ENCODE measurements at regions not wholly inside any gene's neighbourhood (a gene's known extent, or its start where the extent isn't known, plus 50 kb on each side); places are given as distances from the start of the nearest gene placed in this dataset.

GRCh38 chr16:63372283-63372682 lies 1336.0 kb upstream of the CDH8 start:
- H3K9me3 ChIP-seq (replicated peaks; ENCODE audit: low read length), result no peaks in the 10 kb centered on the region
- no peaks in the 10 kb centered on the region for H3K36me3 ChIP-seq (ENCODE audit: insufficient read depth, low read length)
- H3K27me3 ChIP-seq (ENCODE audit: control insufficient read depth, insufficient read depth, low read length), result no peaks in the 10 kb centered on the region
- no peak overlapping the region for H3K4me3 ChIP-seq (ENCODE audit: low read length)
- H3K4me1 ChIP-seq (ENCODE audit: control insufficient read depth, insufficient read depth, low read length), result no peaks in the 10 kb centered on the region
- no peak overlapping the region for H3K4me2 ChIP-seq (ENCODE audit: low read length)
- no peak overlapping the region for H3K9ac ChIP-seq (ENCODE audit: low read depth, low read length)

DNA sequence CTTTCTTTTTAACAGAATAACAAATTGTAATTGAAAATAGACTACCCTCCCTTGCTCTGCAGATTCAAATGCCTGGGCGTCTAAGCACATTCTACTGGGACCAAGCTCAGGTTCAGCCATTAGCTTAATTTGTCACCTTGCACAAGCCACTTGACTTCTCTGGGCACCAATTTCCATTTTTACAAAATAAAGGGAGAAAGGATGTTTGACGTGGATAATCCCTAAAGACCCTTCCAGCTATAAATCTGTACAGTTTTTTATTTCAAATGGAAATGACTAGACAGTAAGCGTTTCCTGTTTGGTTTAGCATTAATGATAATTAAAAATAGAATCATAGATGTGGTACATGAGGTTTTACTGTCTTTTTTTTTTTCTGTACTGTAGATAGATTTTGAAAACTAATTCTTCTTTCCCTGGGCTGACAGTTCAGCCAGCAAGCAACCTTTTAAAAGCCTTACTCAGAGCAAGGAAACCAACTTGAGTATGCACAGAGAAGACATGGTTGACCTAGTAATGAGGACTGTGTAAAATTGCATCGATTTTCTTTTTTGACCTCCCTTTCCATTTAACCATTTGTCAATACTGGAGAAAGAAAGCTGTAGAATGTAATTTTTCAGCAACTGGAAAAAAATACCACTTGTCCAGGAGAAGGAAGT lies 1329.5 kb upstream of the CDH8 start:
- no peaks in the 10 kb centered on the region for H3K27me3 ChIP-seq (ENCODE audit: control insufficient read depth, insufficient read depth, low read length)

DNA sequence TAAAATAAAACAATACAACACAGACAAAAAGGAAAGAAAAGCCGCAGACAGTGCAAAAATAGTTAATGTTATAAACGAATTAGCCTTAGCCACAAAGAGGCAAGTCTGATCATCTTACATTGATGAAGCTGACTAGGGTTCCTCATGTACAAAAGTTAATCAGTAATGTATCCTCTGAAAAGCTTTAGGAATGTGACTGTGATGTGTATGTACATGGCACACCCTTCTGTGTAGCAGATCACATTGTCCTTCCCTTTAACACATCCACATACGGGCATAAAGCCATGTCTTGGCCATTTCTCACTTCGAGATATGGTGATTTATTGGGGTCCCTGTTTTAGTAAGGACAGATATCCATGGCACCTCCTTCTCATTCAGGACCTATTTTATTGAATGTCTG lies 1327.5 kb upstream of the CDH8 start:
- no peaks in the 10 kb centered on the region for H3K9me3 ChIP-seq (replicated peaks; ENCODE audit: low read length)
- no peaks in the 10 kb centered on the region for H3K27me3 ChIP-seq (ENCODE audit: control insufficient read depth, insufficient read depth, low read length)
- H3K4me1 ChIP-seq (ENCODE audit: control insufficient read depth, insufficient read depth, low read length), result no peaks in the 10 kb centered on the region
- no peaks in the 10 kb centered on the region for H3K36me3 ChIP-seq (ENCODE audit: insufficient read depth, low read length)
- no peak overlapping the region for H3K9ac ChIP-seq (ENCODE audit: low read depth, low read length)
- H3K4me2 ChIP-seq (ENCODE audit: low read length), result no peak overlapping the region
- no peak overlapping the region for H3K4me3 ChIP-seq (ENCODE audit: low read length)

More for the DNA sequence above, 1329.5 kb upstream of the CDH8 start:
- H3K4me1 ChIP-seq (ENCODE audit: control insufficient read depth, insufficient read depth, low read length), result no peaks in the 10 kb centered on the region
- no peak overlapping the region for H3K4me3 ChIP-seq (ENCODE audit: low read length)
- no peak overlapping the region for H3K9ac ChIP-seq (ENCODE audit: low read depth, low read length)
- no peaks in the 10 kb centered on the region for H3K9me3 ChIP-seq (replicated peaks; ENCODE audit: low read length)
- no peaks in the 10 kb centered on the region for H3K36me3 ChIP-seq (ENCODE audit: insufficient read depth, low read length)
- no peak overlapping the region for H3K4me2 ChIP-seq (ENCODE audit: low read length)

DNA sequence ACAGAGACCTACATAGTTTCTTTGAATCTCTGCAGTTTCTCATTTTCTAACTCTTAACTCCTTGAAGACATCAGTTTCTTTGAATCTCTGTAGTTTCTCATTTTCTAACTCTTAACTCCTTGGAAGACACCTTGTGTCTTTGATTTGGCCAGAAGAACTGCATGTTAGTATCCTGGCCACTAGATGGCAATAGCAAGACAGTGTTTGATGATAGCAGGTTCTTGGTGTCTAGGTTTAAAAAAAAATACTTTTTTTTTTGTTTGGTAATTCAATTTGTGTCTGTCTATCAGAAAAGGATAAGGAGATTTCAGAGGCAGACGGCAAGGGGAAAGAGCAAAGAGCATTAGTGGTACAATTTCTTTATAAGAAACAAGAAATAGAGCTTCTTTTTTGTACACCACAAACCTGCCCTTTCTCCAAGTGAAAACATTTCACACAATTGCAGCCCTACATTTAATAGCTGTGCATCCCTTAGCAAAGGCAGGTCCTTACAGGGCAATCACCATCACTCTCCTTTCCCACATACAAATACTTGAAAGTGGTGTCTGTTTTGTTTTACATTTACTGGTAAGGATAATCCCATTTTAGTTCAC lies 1324.9 kb upstream of the CDH8 start:
- Histone ChIP-seq H3K9me3 (replicated peaks; ENCODE audit: low read length) (no peaks in the 10 kb centered on the region), H3K4me3 (ENCODE audit: low read length) (no peak overlapping the region), H3K36me3 (ENCODE audit: insufficient read depth, low read length) (no peaks in the 10 kb centered on the region), H3K4me1 (ENCODE audit: control insufficient read depth, insufficient read depth, low read length) (no peaks in the 10 kb centered on the region), H3K4me2 (ENCODE audit: low read length) (no peak overlapping the region), H3K27me3 (ENCODE audit: control insufficient read depth, insufficient read depth, low read length) (no peaks in the 10 kb centered on the region), H3K9ac (ENCODE audit: low read depth, low read length) (no peak overlapping the region)

DNA sequence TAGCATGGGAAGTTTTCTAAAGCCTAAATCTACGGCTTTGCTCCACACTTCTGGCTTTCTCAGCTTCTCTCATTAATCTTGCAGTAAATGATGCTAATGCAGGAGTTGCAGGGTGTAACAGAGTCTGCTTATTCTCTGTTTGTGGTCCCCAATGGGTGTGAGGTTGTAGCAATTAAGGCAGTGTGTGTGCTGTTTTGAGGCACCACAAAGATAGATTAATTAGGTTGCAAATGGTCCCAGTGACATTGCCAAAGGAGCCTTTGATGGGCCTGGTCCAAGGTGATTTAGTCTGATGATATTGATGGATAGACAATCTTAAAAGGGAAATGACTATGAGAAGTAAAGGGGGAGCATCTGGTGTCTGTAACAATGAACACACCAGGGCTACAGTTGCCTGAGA lies 1313.7 kb upstream of the CDH8 start:
- no peaks in the 10 kb centered on the region for H3K9me3 ChIP-seq (replicated peaks; ENCODE audit: low read length)
- H3K27me3 ChIP-seq (ENCODE audit: control insufficient read depth, insufficient read depth, low read length), result no peaks in the 10 kb centered on the region
- no peak overlapping the region for H3K4me3 ChIP-seq (ENCODE audit: low read length)
- no peaks in the 10 kb centered on the region for H3K36me3 ChIP-seq (ENCODE audit: insufficient read depth, low read length)
- H3K4me1 ChIP-seq (ENCODE audit: control insufficient read depth, insufficient read depth, low read length), result no peaks in the 10 kb centered on the region
- no peak overlapping the region for H3K4me2 ChIP-seq (ENCODE audit: low read length)
- no peak overlapping the region for H3K9ac ChIP-seq (ENCODE audit: low read depth, low read length)

GRCh38 chr16:63346000-63346399 lies 1309.8 kb upstream of the CDH8 start:
- Histone ChIP-seq H3K36me3 (ENCODE audit: insufficient read depth, low read length) (no peaks in the 10 kb centered on the region), H3K9me3 (replicated peaks; ENCODE audit: low read length) (no peaks in the 10 kb centered on the region), H3K27me3 (ENCODE audit: control insufficient read depth, insufficient read depth, low read length) (no peaks in the 10 kb centered on the region), H3K4me2 (ENCODE audit: low read length) (no peak overlapping the region), H3K4me1 (ENCODE audit: control insufficient read depth, insufficient read depth, low read length) (no peaks in the 10 kb centered on the region), H3K9ac (ENCODE audit: low read depth, low read length) (no peak overlapping the region), H3K4me3 (ENCODE audit: low read length) (no peak overlapping the region)

DNA sequence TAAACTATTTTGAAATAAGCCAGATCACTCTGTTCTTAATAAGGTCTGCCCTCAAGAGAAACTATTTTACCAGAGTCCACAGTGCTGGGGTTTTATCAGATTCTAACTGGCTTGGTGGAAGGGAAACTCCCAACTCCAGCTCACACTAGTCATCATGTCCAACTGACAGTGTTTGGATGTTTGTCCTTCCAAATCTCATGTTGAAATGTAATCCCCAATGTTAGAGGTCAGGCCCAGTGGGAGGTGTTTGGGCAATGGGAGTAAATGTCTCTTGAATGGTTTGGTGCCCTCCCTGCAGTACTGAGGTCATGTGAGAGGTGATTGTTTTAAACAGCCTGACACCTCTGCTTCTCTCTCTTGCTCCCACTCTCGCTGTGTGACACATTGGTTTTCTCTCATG lies 1301.0 kb upstream of the CDH8 start:
- Histone ChIP-seq H3K9me3 (replicated peaks; ENCODE audit: low read length) (no peaks in the 10 kb centered on the region), H3K27me3 (ENCODE audit: control insufficient read depth, insufficient read depth, low read length) (no peaks in the 10 kb centered on the region), H3K9ac (ENCODE audit: low read depth, low read length) (no peak overlapping the region), H3K36me3 (ENCODE audit: insufficient read depth, low read length) (no peaks in the 10 kb centered on the region), H3K4me2 (ENCODE audit: low read length) (no peak overlapping the region), H3K4me1 (ENCODE audit: control insufficient read depth, insufficient read depth, low read length) (no peaks in the 10 kb centered on the region), H3K4me3 (ENCODE audit: low read length) (no peak overlapping the region)

- Histone ChIP-seq H3K9me3 (replicated peaks; ENCODE audit: low read length) (no peaks in the 10 kb centered on the region), H3K4me3 (ENCODE audit: low read length) (no peak overlapping the region), H3K4me2 (ENCODE audit: low read length) (no peak overlapping the region), H3K4me1 (ENCODE audit: control insufficient read depth, insufficient read depth, low read length) (no peaks in the 10 kb centered on the region), H3K36me3 (ENCODE audit: insufficient read depth, low read length) (no peaks in the 10 kb centered on the region), H3K9ac (ENCODE audit: low read depth, low read length) (no peak overlapping the region), H3K27me3 (ENCODE audit: control insufficient read depth, insufficient read depth, low read length) (no peaks in the 10 kb centered on the region)
Measured at GRCh38 chr16:63331111-63331510, 1294.9 kb upstream of the CDH8 start.

GRCh38 chr16:63326736-63327339 lies 1290.6 kb upstream of the CDH8 start:
- peaks cover 6% of the 10 kb centered on the region for H3K4me1 ChIP-seq (ENCODE audit: control insufficient read depth, insufficient read depth, low read length)

DNA sequence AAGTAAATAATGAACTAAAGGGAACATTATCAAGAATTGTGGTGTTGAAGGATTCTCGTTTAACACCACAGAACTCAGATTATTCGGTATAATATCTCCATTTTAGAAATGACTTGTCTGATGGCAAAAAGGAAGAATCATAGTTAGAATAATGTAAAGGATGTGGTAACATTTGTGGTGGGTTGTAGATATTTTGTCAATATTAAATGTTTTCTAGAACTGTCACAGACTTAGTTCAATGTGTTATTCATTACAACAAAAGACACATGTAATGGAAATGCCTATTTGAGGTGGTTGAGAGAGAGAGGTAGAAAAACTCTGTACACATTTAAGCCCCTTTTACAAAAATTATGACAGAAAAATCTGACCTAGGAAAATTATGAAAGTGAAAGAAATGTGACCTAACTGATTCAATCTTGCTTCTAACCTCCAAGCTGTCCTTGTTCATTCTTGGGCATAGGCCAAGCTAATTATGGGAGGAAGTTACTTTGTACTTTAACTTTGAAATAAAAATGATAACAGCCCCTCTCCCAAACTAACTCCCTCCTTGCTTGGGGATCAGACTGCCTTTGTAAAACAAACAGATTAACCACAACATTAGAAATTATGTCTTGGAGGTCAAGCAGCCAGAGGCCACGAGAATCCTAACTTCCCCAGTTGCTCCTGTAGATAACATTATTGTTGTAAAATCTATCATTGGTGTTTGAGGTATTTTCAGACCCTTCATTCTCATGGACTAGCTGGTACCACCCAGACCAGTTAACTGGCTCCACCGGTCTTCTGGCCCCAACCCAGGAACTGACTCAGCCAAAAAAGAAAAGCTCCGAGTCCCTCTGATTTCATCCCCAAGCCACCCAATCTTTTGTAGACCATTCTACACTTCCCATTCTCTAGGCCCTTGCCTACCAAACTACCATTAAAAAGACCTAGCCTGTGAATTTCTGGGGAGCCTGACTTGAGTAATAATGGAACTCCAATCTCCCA lies 1287.8 kb upstream of the CDH8 start:
- no peak overlapping the region for H3K4me2 ChIP-seq (ENCODE audit: low read length)
- peaks cover 6% of the 10 kb centered on the region for H3K4me1 ChIP-seq (ENCODE audit: control insufficient read depth, insufficient read depth, low read length)
- H3K9ac ChIP-seq (ENCODE audit: low read depth, low read length), result no peak overlapping the region
- no peaks in the 10 kb centered on the region for H3K9me3 ChIP-seq (replicated peaks; ENCODE audit: low read length)
- H3K4me3 ChIP-seq (ENCODE audit: low read length), result no peak overlapping the region
- H3K36me3 ChIP-seq (ENCODE audit: insufficient read depth, low read length), result no peaks in the 10 kb centered on the region
- no peaks in the 10 kb centered on the region for H3K27me3 ChIP-seq (ENCODE audit: control insufficient read depth, insufficient read depth, low read length)

More at GRCh38 chr16:63326736-63327339, 1290.6 kb upstream of the CDH8 start:
- Histone ChIP-seq H3K4me3 (ENCODE audit: low read length) (no peak overlapping the region), H3K27me3 (ENCODE audit: control insufficient read depth, insufficient read depth, low read length) (no peaks in the 10 kb centered on the region), H3K9me3 (replicated peaks; ENCODE audit: low read length) (no peaks in the 10 kb centered on the region), H3K9ac (ENCODE audit: low read depth, low read length) (no peak overlapping the region), H3K4me2 (ENCODE audit: low read length) (no peak overlapping the region), H3K36me3 (ENCODE audit: insufficient read depth, low read length) (no peaks in the 10 kb centered on the region)

DNA sequence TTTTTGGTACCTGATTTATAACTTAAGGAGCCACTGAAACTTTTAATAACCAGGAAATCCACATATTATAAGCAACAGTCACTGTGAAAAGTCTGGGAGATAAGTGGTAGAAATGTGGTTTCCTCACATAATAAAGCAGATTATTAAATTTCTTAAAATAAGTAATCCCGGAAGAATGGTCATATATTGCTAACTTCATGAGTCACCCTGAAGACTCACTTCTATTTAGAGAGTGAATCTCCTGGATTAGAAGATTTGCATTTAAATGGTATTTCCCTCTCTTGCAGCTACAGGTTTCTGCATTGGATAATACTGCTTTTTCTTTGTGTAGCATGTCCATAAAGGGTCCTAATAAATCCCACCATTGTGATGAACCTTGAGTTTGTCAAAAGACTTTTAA lies 1286.8 kb upstream of the CDH8 start:
- Histone ChIP-seq H3K4me3 (ENCODE audit: low read length) (no peak overlapping the region), H3K4me1 (ENCODE audit: control insufficient read depth, insufficient read depth, low read length) (peaks cover 6% of the 10 kb centered on the region), H3K36me3 (ENCODE audit: insufficient read depth, low read length) (no peaks in the 10 kb centered on the region), H3K27me3 (ENCODE audit: control insufficient read depth, insufficient read depth, low read length) (no peaks in the 10 kb centered on the region), H3K4me2 (ENCODE audit: low read length) (no peak overlapping the region), H3K9ac (ENCODE audit: low read depth, low read length) (no peak overlapping the region), H3K9me3 (replicated peaks; ENCODE audit: low read length) (no peaks in the 10 kb centered on the region)
